ENCODE measurements at regions not wholly inside any gene's neighbourhood (a gene's known extent, or its start where the extent isn't known, plus 50 kb on each side); places are given as distances from the start of the nearest gene placed in this dataset.
A peak's percentile ranks its signal among the peaks of the same experiment; 100 is the strongest.

- intact Hi-C loops (cut with DNase I), result no loop called here
- H3K36me3 ChIP-seq (replicated peaks in 1 of 2), result no peaks in the 10 kb centered on the region
- no peaks in the 10 kb centered on the region for H3K27me3 ChIP-seq
- 57 to 68% (median 63%) methylated on average over 1 to 12 of the region's 12 CpGs for WGBS, 4 donors
- H3K4me1 ChIP-seq (replicated peaks in 1 of 2), result peaks cover 0 to 21% of the 10 kb centered on the region in 2 donors
- TF ChIP-seq CTCF (IDR thresholded peaks at IDR 0.05) (no peak), POLR2A (IDR thresholded peaks at IDR 0.05) (no peak)
- H3K4me3 ChIP-seq, result no peak overlapping the region
- DNase-seq, result no peak
- H3K27ac ChIP-seq, result no peak overlapping the region
- H3K9me3 ChIP-seq (replicated peaks in 1 of 3), result no peaks in the 10 kb centered on the region
Measured at GRCh38 chr6:43924222-43924702, 154.3 kb downstream of the VEGFA start.

GRCh38 chr6:43923376-43924221, 153.6 kb downstream of the VEGFA start:
- 72 to 90% (median 76%) methylated on average over 8 to 15 of the region's 15 CpGs for WGBS, 4 donors
- TF ChIP-seq POLR2A (IDR thresholded peaks at IDR 0.05) (no peak), CTCF (IDR thresholded peaks at IDR 0.05) (no peak)
- Histone ChIP-seq H3K4me1 (replicated peaks in 1 of 2) (peaks cover 0 to 21% of the 10 kb centered on the region in 2 donors), H3K9me3 (replicated peaks in 1 of 3) (no peaks in the 10 kb centered on the region), H3K27me3 (no peaks in the 10 kb centered on the region), H3K4me3 (no peak overlapping the region), H3K27ac (peak overlapping the region in 1 of 5 donors; percentile 5), H3K36me3 (replicated peaks in 1 of 2) (no peaks in the 10 kb centered on the region)
- intact Hi-C loops (cut with DNase I), result no loop called here
- DNase-seq, result peak in 4 of 7 donors; percentile 34 to 48 (median 42)

GRCh38 chr6:43922426-43923375, 152.7 kb downstream of the VEGFA start:
- Histone ChIP-seq H3K9me3 (replicated peaks in 1 of 3) (no peaks in the 10 kb centered on the region), H3K27me3 (no peaks in the 10 kb centered on the region), H3K27ac (no peak overlapping the region), H3K36me3 (replicated peaks in 1 of 2) (no peaks in the 10 kb centered on the region), H3K4me3 (no peak overlapping the region), H3K4me1 (replicated peaks in 1 of 2) (peaks cover 0 to 17% of the 10 kb centered on the region in 2 donors)
- WGBS, 4 donors, result 86 to 89% (median 87%) methylated on average over 14 to 17 of the region's 17 CpGs
- intact Hi-C loops (cut with DNase I), result no loop called here
- no peak for DNase-seq
- no peak for TF ChIP-seq CTCF (IDR thresholded peaks at IDR 0.05)
